ENCODE measurements at regions not wholly inside any gene's neighbourhood (a gene's known extent, or its start where the extent isn't known, plus 50 kb on each side); places are given as distances from the start of the nearest gene placed in this dataset.

DNA sequence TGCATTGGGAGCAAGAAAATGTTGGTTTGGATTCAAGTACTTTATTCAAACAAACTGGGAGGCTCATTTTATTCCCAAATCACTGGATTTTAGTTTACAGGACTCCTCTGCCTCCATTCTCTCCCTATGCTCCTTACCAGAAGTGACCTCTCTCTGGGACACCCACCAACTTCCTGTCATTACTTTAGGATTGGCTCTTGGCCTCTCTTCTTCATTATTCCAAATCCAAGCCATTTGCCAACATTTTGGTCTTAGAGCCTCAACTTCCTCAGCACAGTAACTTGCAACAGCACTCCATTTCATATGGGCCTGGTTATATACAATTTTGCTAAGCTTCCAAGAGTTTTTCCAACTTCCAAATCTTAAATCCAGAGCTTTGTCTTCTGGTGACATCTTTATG lies 432.1 kb downstream of the NR2F2 start:
- no peaks in the 10 kb centered on the region for H3K27me3 ChIP-seq
- no peak overlapping the region for H3K27ac ChIP-seq
- H3K36me3 ChIP-seq = no peaks in the 10 kb centered on the region
- DNase-seq (ENCODE audit: low spot score in 2 of 2) = no peak
- no peaks in the 10 kb centered on the region for H3K4me1 ChIP-seq
- TF ChIP-seq, protein P1, sequence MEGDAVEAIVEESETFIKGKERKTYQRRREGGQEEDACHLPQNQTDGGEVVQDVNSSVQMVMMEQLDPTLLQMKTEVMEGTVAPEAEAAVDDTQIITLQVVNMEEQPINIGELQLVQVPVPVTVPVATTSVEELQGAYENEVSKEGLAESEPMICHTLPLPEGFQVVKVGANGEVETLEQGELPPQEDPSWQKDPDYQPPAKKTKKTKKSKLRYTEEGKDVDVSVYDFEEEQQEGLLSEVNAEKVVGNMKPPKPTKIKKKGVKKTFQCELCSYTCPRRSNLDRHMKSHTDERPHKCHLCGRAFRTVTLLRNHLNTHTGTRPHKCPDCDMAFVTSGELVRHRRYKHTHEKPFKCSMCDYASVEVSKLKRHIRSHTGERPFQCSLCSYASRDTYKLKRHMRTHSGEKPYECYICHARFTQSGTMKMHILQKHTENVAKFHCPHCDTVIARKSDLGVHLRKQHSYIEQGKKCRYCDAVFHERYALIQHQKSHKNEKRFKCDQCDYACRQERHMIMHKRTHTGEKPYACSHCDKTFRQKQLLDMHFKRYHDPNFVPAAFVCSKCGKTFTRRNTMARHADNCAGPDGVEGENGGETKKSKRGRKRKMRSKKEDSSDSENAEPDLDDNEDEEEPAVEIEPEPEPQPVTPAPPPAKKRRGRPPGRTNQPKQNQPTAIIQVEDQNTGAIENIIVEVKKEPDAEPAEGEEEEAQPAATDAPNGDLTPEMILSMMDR (IDR thresholded peaks at IDR 0.05) = no peak
- TF ChIP-seq EP300 (IDR thresholded peaks at IDR 0.05) (no peak), POLR2A (IDR thresholded peaks at IDR 0.05) (no peak)
- no peak overlapping the region for H3K4me3 ChIP-seq
- peaks cover 0 to 7% (median 0%) of the 10 kb centered on the region in 4 donors for H3K9me3 ChIP-seq

DNA sequence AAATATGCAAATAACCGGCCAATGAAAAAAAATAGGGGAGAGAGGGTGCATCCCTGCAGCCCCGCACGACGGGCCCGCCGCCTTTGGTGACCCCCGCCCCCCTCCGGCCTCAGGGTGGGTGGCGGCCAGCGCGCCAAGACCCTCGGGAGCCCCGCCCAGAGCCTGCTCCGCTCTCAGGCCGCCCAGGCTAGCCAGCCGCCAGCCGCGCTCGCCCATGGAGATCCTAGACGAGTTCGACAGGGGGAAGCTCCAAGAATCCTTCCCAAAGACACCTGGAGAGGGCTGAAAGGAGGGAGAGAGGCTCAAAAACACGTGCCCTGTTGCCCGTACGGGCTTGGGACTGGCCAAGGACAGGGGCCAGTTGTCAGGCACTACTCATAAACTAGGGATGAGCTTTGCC lies 434.0 kb downstream of the NR2F2 start:
- Histone ChIP-seq H3K27me3 (no peaks in the 10 kb centered on the region), H3K4me3 (no peak overlapping the region), H3K9me3 (no peaks in the 10 kb centered on the region), H3K36me3 (no peaks in the 10 kb centered on the region), H3K4me1 (no peaks in the 10 kb centered on the region), H3K27ac (no peak overlapping the region)
- WGBS, 2 donors = 87 to 88% methylated on average over 21 to 24 of the region's 24 CpGs
- TF ChIP-seq POLR2A (IDR thresholded peaks at IDR 0.05) (no peak), EP300 (IDR thresholded peaks at IDR 0.05) (no peak)
- TF ChIP-seq, protein P1 (IDR thresholded peaks at IDR 0.05) = no peak
- no peak for DNase-seq (ENCODE audit: low spot score in 2 of 2)

DNA sequence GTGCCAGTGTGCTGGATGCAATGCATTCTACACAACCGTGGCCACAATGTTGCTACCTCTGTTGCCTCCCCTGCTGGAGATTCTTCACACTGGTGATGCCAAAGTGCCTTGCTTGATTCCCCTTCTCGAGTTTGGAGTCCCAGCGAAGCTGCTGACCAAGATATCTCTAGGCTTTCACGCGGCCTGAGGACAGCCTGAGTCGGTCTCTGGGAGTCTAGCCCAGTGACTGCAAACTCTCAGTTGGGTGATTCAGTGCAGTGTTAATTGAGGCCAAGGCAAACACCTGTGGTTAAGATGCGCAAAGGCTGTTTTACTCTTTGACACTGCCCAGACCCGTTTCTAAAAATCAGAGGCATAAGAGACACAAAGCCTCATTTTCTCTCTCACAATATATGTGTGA lies 434.4 kb downstream of the NR2F2 start:
- Histone ChIP-seq H3K4me3 (no peak overlapping the region), H3K4me1 (no peaks in the 10 kb centered on the region), H3K27me3 (no peaks in the 10 kb centered on the region), H3K27ac (no peak overlapping the region), H3K9me3 (no peaks in the 10 kb centered on the region), H3K36me3 (no peaks in the 10 kb centered on the region)
- DNase-seq (ENCODE audit: low spot score in 2 of 2) = no peak
- WGBS, 2 donors = 88 to 92% methylated on average over 8 of the region's 8 CpGs
- no peak for TF ChIP-seq POLR2A (IDR thresholded peaks at IDR 0.05)

DNA sequence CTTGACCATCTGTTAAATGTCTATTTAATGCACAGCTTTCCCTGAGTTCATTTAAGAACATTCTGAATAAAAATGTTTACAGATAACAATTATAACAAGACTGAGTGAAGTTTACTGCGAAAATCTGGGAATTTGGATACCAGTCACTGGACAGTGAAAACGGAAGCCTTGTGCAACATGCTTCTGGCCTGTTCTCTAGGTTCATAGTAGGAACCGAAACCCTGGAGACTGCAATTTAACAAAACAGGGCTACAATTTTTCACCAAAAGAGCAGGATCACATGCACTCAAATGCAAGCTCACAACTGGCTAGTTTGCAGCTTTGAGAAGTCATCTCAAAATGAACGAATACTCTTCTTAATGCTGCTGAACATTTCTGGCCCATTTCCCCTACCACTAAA lies 435.9 kb downstream of the NR2F2 start:
- DNase-seq (ENCODE audit: low spot score in 2 of 2) = no peak
- H3K36me3 ChIP-seq = no peaks in the 10 kb centered on the region
- H3K27me3 ChIP-seq = no peaks in the 10 kb centered on the region
- no peaks in the 10 kb centered on the region for H3K4me1 ChIP-seq
- H3K4me3 ChIP-seq = no peak overlapping the region
- WGBS, 2 donors = 83 to 91% methylated on average over 4 of the region's 4 CpGs
- no peak overlapping the region for H3K27ac ChIP-seq
- no peaks in the 10 kb centered on the region for H3K9me3 ChIP-seq
- no peak for TF ChIP-seq EP300 (IDR thresholded peaks at IDR 0.05)
- TF ChIP-seq, protein P1 (IDR thresholded peaks at IDR 0.05) = no peak

DNA sequence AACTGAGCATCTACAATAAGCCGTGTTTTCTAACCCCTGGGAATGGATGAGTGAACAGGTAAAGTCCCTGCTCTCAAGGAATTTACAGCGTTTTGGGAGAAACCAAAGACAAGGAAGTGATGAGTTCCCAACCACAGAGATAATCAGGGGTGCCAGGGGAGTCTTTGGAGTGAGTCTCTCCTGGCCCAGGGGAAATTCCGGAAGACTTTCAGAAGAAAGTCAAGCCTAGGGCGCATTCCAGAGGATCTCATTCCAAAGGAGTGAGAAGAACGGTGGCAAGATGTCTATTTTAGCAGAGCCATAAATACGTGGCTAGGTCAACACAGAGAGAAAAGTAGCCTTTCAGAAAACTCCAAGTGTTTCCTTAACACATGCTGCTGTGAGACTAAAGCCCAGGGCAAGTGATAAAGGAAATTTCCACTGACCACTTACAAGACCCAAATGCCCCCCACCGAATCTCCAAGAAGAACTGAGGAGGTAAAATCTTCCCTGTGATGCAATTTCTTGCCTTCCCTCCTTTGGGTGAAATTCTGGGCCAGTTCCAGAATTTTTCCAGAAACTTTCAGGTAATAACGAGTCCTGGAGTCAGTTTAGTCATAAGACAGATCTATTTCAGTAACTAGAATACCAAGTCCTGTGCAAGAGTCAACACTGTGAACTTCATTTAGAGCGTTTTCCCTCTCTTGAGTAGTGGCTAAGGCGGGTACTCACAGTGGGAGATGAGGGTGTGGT lies 437.4 kb downstream of the NR2F2 start:
- no peak for DNase-seq (ENCODE audit: low spot score in 2 of 2)
- Histone ChIP-seq H3K27me3 (no peaks in the 10 kb centered on the region), H3K36me3 (no peaks in the 10 kb centered on the region), H3K4me1 (no peaks in the 10 kb centered on the region), H3K4me3 (no peak overlapping the region), H3K27ac (no peak overlapping the region), H3K9me3 (no peaks in the 10 kb centered on the region)
- TF ChIP-seq, protein P1 (IDR thresholded peaks at IDR 0.05) = no peak
- no peak for TF ChIP-seq EP300 (IDR thresholded peaks at IDR 0.05)
- TF ChIP-seq POLR2A (IDR thresholded peaks at IDR 0.05) = no peak
- 69 to 74% methylated on average over 10 of the region's 10 CpGs for WGBS, 2 donors

DNA sequence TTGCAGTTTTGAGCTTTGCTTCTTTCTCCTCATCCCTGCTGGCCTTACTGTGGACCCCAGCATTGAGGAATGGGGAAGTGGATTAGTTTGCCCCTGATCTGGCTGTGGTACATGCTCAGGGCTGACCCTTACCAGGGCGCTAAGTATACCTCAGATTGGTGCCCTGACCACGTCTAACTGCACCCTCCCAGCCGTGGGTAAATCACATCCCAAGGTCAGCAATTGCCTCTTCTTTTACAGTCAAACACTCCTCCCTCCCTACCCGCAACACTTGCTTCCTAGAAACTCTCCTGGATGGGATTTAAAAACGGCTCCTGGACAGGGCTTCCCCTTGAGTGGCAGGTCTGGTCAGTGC lies 437.9 kb downstream of the NR2F2 start:
- Histone ChIP-seq H3K27me3 (no peaks in the 10 kb centered on the region), H3K27ac (no peak overlapping the region), H3K4me1 (no peaks in the 10 kb centered on the region), H3K36me3 (no peaks in the 10 kb centered on the region), H3K4me3 (no peak overlapping the region), H3K9me3 (no peaks in the 10 kb centered on the region)
- 63 to 70% methylated on average over 5 of the region's 5 CpGs for WGBS, 2 donors
- DNase-seq (ENCODE audit: low spot score in 2 of 2) = no peak
- TF ChIP-seq POLR2A (IDR thresholded peaks at IDR 0.05) (no peak), EP300 (IDR thresholded peaks at IDR 0.05) (no peak)
- TF ChIP-seq, protein P1 (IDR thresholded peaks at IDR 0.05) = no peak

All from tibial nerve (tissue), 4 donors.